ENCODE measurements at regions not wholly inside any gene's neighbourhood (a gene's known extent, or its start where the extent isn't known, plus 50 kb on each side); places are given as distances from the start of the nearest gene placed in this dataset.

DNA sequence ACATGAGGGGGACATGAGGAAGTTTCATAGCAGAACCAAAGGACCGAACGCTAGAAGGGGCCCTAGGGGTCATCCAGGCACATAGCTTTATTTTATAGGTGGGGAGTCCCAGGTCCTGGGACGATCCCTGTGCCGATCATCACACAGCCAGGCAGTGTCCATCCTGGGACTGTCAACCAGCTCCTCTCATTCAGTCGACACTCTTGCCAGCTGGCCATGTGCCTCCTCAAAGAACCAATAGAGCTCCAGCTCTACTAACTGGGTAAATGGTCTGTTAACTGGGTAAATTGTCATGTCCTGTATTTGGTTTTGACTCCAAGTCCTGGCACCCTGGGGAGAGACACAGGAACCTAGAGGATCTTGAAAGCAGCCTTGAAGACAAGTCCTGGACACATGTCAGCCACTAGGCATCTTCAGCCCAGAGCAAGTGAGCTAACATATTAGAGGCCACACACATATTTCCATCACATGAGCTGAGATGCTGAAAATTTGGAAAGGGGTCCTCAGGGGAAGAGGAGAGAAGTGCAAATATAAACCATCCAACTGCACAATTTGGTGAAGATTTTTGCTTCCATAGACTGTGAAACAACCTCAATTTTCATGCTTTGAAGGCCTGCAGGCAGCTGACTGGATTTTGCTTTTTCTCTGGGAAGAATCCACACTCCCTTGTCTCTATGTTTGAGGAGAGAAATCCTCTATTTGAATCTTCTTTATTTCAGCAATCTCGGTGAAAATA is 361.1 kb upstream of the SLC14A2 start:
- BruUV-seq (replicated peaks) = no TSS peak
- no peaks in the 10 kb centered on the region for H3K9me3 ChIP-seq (ENCODE audit: low read length)
- DNase-seq (ENCODE audit: low spot score) = no peak
- no peak overlapping the region for H3K4me3 ChIP-seq (ENCODE audit: low read depth, low read length, poor library complexity, severe bottlenecking)
- CTCF ChIA-PET (ENCODE audit: unreplicated experiment) = no interaction called here
- no peaks in the 10 kb centered on the region for H3K9me2 ChIP-seq (ENCODE audit: insufficient read depth, low read length)
- intact Hi-C loops (cut with micrococcal nuclease; ENCODE audit: unreplicated experiment) = no loop called here
- no peaks in the 10 kb centered on the region for H3K79me2 ChIP-seq (ENCODE audit: insufficient read depth, low read depth, low read length)
- TF ChIP-seq, protein P1, sequence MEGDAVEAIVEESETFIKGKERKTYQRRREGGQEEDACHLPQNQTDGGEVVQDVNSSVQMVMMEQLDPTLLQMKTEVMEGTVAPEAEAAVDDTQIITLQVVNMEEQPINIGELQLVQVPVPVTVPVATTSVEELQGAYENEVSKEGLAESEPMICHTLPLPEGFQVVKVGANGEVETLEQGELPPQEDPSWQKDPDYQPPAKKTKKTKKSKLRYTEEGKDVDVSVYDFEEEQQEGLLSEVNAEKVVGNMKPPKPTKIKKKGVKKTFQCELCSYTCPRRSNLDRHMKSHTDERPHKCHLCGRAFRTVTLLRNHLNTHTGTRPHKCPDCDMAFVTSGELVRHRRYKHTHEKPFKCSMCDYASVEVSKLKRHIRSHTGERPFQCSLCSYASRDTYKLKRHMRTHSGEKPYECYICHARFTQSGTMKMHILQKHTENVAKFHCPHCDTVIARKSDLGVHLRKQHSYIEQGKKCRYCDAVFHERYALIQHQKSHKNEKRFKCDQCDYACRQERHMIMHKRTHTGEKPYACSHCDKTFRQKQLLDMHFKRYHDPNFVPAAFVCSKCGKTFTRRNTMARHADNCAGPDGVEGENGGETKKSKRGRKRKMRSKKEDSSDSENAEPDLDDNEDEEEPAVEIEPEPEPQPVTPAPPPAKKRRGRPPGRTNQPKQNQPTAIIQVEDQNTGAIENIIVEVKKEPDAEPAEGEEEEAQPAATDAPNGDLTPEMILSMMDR (conservative IDR thresholded peaks at IDR 0.05; ENCODE audit: low read length) = no peak
- TF ChIP-seq EZH2phosphoT487 (IDR thresholded peaks at IDR 0.05; ENCODE audit: borderline replicate concordance, low read depth, low read length) = no peak
- H2AFZ ChIP-seq (ENCODE audit: low read length) = no peak overlapping the region
- H3K4me1 ChIP-seq (ENCODE audit: insufficient read depth, low read length, poor library complexity, severe bottlenecking) = no peaks in the 10 kb centered on the region
- H4K20me1 ChIP-seq (ENCODE audit: insufficient read depth, low read length) = no peaks in the 10 kb centered on the region
- no peak overlapping the region for H3K4me2 ChIP-seq (ENCODE audit: low read length)
- no peak overlapping the region for H3K27ac ChIP-seq (ENCODE audit: low read depth, low read length, poor library complexity, severe bottlenecking)
- POLR2A ChIA-PET = no interaction called here
- H3K36me3 ChIP-seq (ENCODE audit: insufficient read depth, low read length) = no peaks in the 10 kb centered on the region

DNA sequence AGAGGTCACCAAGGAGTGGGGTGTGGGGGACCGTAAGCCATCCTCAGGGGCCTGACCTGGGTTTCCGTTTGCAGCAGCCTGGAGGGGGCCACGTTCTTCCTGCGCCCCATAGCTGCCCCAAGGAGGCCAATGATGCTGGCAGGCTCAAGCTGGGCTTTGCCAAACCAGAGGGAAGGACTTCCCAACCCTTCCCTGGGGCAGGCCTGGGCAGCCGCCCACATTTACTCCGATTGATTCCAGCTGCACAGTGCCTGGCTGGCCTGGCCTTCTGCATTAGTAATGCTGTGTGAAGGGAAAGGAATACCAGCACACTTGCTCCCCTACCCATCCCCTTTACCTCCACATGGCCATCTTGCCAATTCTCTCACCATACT is 360.6 kb upstream of the SLC14A2 start:
- ChIA-PET POLR2A (no interaction called here), CTCF (ENCODE audit: unreplicated experiment) (no interaction called here)
- H3K9me3 ChIP-seq (ENCODE audit: low read length) = no peaks in the 10 kb centered on the region
- no peak overlapping the region for H3K4me2 ChIP-seq (ENCODE audit: low read length)
- intact Hi-C loops (cut with micrococcal nuclease; ENCODE audit: unreplicated experiment) = no loop called here
- H3K79me2 ChIP-seq (ENCODE audit: insufficient read depth, low read depth, low read length) = no peaks in the 10 kb centered on the region
- no peak overlapping the region for H3K27ac ChIP-seq (ENCODE audit: low read depth, low read length, poor library complexity, severe bottlenecking)
- no peaks in the 10 kb centered on the region for H3K36me3 ChIP-seq (ENCODE audit: insufficient read depth, low read length)
- H4K20me1 ChIP-seq (ENCODE audit: insufficient read depth, low read length) = no peaks in the 10 kb centered on the region
- H3K4me1 ChIP-seq (ENCODE audit: insufficient read depth, low read length, poor library complexity, severe bottlenecking) = no peaks in the 10 kb centered on the region
- TF ChIP-seq, protein P1 (conservative IDR thresholded peaks at IDR 0.05; ENCODE audit: low read length) = no peak
- TF ChIP-seq EZH2phosphoT487 (IDR thresholded peaks at IDR 0.05; ENCODE audit: borderline replicate concordance, low read depth, low read length) = no peak
- BruUV-seq (replicated peaks) = no TSS peak
- DNase-seq (ENCODE audit: low spot score) = no peak
- no peak overlapping the region for H3K4me3 ChIP-seq (ENCODE audit: low read depth, low read length, poor library complexity, severe bottlenecking)
- H2AFZ ChIP-seq (ENCODE audit: low read length) = no peak overlapping the region
- H3K9me2 ChIP-seq (ENCODE audit: insufficient read depth, low read length) = no peaks in the 10 kb centered on the region

DNA sequence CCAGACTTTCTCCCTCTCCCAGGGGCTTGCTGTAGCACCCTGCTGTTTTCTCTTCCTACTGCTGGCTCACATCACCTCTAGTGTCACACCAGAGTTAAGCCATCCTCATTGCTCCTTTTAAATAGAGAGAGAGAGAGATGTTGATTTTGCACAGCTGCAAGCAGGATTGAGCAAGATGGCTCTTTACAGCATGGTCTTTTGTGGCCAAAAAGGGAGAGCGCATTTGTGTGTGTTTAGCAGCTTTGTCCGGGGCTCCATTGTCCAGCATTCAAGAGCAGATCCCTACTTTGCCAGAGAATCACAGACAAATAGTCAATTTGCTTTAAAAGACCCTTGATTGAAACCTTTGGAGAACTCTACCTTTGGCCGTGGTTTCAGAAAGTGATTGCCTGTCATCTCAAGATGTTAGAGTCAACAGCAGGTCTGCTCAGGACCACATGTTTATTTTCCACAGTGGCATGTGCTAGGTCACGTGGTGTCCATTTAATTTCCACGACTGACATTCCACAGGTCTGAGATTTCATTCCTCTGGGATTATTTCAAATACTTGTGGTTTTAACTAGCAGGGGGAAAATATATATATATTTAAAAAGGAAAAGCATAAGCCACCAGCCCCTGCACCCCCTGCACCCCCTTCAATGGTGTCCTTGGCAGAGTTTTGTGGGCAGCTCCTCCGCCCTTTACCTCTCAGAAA is 359.9 kb upstream of the SLC14A2 start:
- Histone ChIP-seq H3K27ac (ENCODE audit: low read depth, low read length, poor library complexity, severe bottlenecking) (no peak overlapping the region), H3K4me1 (ENCODE audit: insufficient read depth, low read length, poor library complexity, severe bottlenecking) (no peaks in the 10 kb centered on the region), H3K36me3 (ENCODE audit: insufficient read depth, low read length) (no peaks in the 10 kb centered on the region), H3K4me2 (ENCODE audit: low read length) (no peak overlapping the region), H4K20me1 (ENCODE audit: insufficient read depth, low read length) (no peaks in the 10 kb centered on the region), H2AFZ (ENCODE audit: low read length) (no peak overlapping the region), H3K9me3 (ENCODE audit: low read length) (no peaks in the 10 kb centered on the region), H3K79me2 (ENCODE audit: insufficient read depth, low read depth, low read length) (no peaks in the 10 kb centered on the region), H3K4me3 (ENCODE audit: low read depth, low read length, poor library complexity, severe bottlenecking) (no peak overlapping the region), H3K9me2 (ENCODE audit: insufficient read depth, low read length) (no peaks in the 10 kb centered on the region)
- intact Hi-C loops (cut with micrococcal nuclease; ENCODE audit: unreplicated experiment) = no loop called here
- ChIA-PET CTCF (ENCODE audit: unreplicated experiment) (no interaction called here), POLR2A (no interaction called here)
- TF ChIP-seq, protein P1 (conservative IDR thresholded peaks at IDR 0.05; ENCODE audit: low read length) = no peak
- TF ChIP-seq EZH2phosphoT487 (IDR thresholded peaks at IDR 0.05; ENCODE audit: borderline replicate concordance, low read depth, low read length) = no peak
- no peak for DNase-seq (ENCODE audit: low spot score)
- no TSS peak for BruUV-seq (replicated peaks)
